PC-9 (cell line): ENCODE measurements at regions not wholly inside any gene's neighbourhood (a gene's known extent, or its start where the extent isn't known, plus 50 kb on each side); places are given as distances from the start of the nearest gene placed in this dataset.

Experiments used
- CTCF ChIP-seq: fragments of 200-600 bp; sonication (generic); conservative IDR thresholded peaks from 2 replicates; pipeline ENCODE4 v1.6.1; 2017; ENCODE audit warnings: mixed run types, antibody characterized with exemption, mild to moderate bottlenecking, moderate library complexity
- EZH2 ChIP-seq: fragments of 200-600 bp; sonication (generic); IDR thresholded peaks from 2 replicates; pipeline ENCODE4 v1.8.0; 2017; ENCODE audit warnings: antibody characterized with exemption, low read depth

GRCh38 chr3:44114142-44114541 lies 127.5 kb upstream of the TOPAZ1 start:
- TF ChIP-seq CTCF = no peak
- no peak for TF ChIP-seq EZH2
